ENCODE measurements at regions not wholly inside any gene's neighbourhood (a gene's known extent, or its start where the extent isn't known, plus 50 kb on each side); places are given as distances from the start of the nearest gene placed in this dataset.

- DNase-seq (ENCODE audit: low spot score in 2 of 2) = no peak
- no peak for TF ChIP-seq CTCF (IDR thresholded peaks at IDR 0.05)
- TF ChIP-seq POLR2A (IDR thresholded peaks at IDR 0.05) = no peak
- WGBS, 2 donors = 52 to 58% methylated on average over 4 of the region's 4 CpGs
- intact Hi-C loops (cut with DNase I; ENCODE audit: low total_unique reads) = no loop called here
- no peak overlapping the region for H3K4me3 ChIP-seq (ENCODE audit: low read depth, poor library complexity, severe bottlenecking)
Measured at GRCh38 chr10:105398202-105398601, 757.1 kb downstream of the SORCS3 start.

- intact Hi-C loops (cut with DNase I; ENCODE audit: low total_unique reads) = no loop called here
- no peak overlapping the region for H3K4me3 ChIP-seq (ENCODE audit: low read depth, poor library complexity, severe bottlenecking)
- TF ChIP-seq CTCF (IDR thresholded peaks at IDR 0.05) (no peak), POLR2A (IDR thresholded peaks at IDR 0.05) (no peak)
- 87% methylated on average over 12 of the region's 12 CpGs for WGBS, 2 donors
- no peak for DNase-seq (ENCODE audit: low spot score in 2 of 2)
Measured at GRCh38 chr10:105391670-105392351, 750.7 kb downstream of the SORCS3 start.

GRCh38 chr10:105387971-105388370 lies 746.9 kb downstream of the SORCS3 start:
- WGBS, 2 donors = 81 to 89% methylated on average over 3 of the region's 3 CpGs
- no peak for TF ChIP-seq POLR2A (IDR thresholded peaks at IDR 0.05)
- TF ChIP-seq CTCF (IDR thresholded peaks at IDR 0.05) = no peak
- intact Hi-C loops (cut with DNase I; ENCODE audit: low total_unique reads) = no loop called here
- DNase-seq (ENCODE audit: low spot score in 2 of 2) = no peak
- no peak overlapping the region for H3K4me3 ChIP-seq (ENCODE audit: low read depth, poor library complexity, severe bottlenecking)

- TF ChIP-seq CTCF (IDR thresholded peaks at IDR 0.05) (no peak), POLR2A (IDR thresholded peaks at IDR 0.05) (no peak)
- H3K4me3 ChIP-seq (ENCODE audit: low read depth, poor library complexity, severe bottlenecking) = no peak overlapping the region
- intact Hi-C loops (cut with DNase I; ENCODE audit: low total_unique reads) = no loop called here
- no peak for DNase-seq (ENCODE audit: low spot score in 2 of 2)
Measured at GRCh38 chr10:105383978-105384377, 742.9 kb downstream of the SORCS3 start.

- WGBS, 2 donors = 75 to 77% methylated on average over 5 of the region's 5 CpGs
- no peak for DNase-seq (ENCODE audit: low spot score in 2 of 2)
- TF ChIP-seq POLR2A (IDR thresholded peaks at IDR 0.05) (no peak), CTCF (IDR thresholded peaks at IDR 0.05) (no peak)
- intact Hi-C loops (cut with DNase I; ENCODE audit: low total_unique reads) = no loop called here
- no peak overlapping the region for H3K4me3 ChIP-seq (ENCODE audit: low read depth, poor library complexity, severe bottlenecking)
Measured at GRCh38 chr10:105370692-105371091, 729.6 kb downstream of the SORCS3 start.

- TF ChIP-seq CTCF (IDR thresholded peaks at IDR 0.05) = no peak
- TF ChIP-seq POLR2A (IDR thresholded peaks at IDR 0.05) = no peak
- 86 to 87% methylated on average over 3 of the region's 3 CpGs for WGBS, 2 donors
- intact Hi-C loops (cut with DNase I; ENCODE audit: low total_unique reads) = no loop called here
- no peak for DNase-seq (ENCODE audit: low spot score in 2 of 2)
- H3K4me3 ChIP-seq (ENCODE audit: low read depth, poor library complexity, severe bottlenecking) = no peak overlapping the region
Measured at GRCh38 chr10:105359708-105360107, 718.6 kb downstream of the SORCS3 start.

All from lower leg skin (tissue), 4 donors.